ENCODE measurements at regions not wholly inside any gene's neighbourhood (a gene's known extent, or its start where the extent isn't known, plus 50 kb on each side); places are given as distances from the start of the nearest gene placed in this dataset.

GRCh38 chr2:217038001-217038400 is 178.1 kb upstream of the TNP1 start:
- no peak overlapping the region for H3K27ac ChIP-seq (ENCODE audit: control insufficient read depth, insufficient read depth)
- whole genome bisulfite sequencing (ENCODE audit: insufficient coverage, insufficient replicate concordance, low lambda C conversion rate, missing lambda C conversion rate), result 0% methylated on average over 2 of the region's 2 CpGs
- SMC1A ChIA-PET (ENCODE audit: uncharacterized antibody, unreplicated experiment), result no interaction called here
- POLR2A ChIA-PET, result no interaction called here
- no peak for DNase-seq (ENCODE audit: low read depth, low spot score)
- no peaks in the 10 kb centered on the region for H3K79me2 ChIP-seq (ENCODE audit: control insufficient read depth, insufficient read depth, low read length)
- H3K36me3 ChIP-seq (ENCODE audit: control insufficient read depth in 2 of 2, insufficient read depth in 2 of 2, low read length in 1 of 2), result no peaks in the 10 kb centered on the region
- no peak overlapping the region for H2AFZ ChIP-seq (ENCODE audit: control insufficient read depth, low read depth, low read length)
- no peak overlapping the region for H3K4me2 ChIP-seq (ENCODE audit: control insufficient read depth, insufficient read depth)
- H3K9me3 ChIP-seq (replicated peaks; ENCODE audit: control insufficient read depth, insufficient read depth, low read length), result no peaks in the 10 kb centered on the region; the same call in 1 of the 3 replicates
- H4K20me1 ChIP-seq (ENCODE audit: control insufficient read depth, insufficient read depth), result no peaks in the 10 kb centered on the region
- FAIRE-seq, result no peak
- CTCF ChIA-PET, result no interaction called here
- ATAC-seq, result no peak
- intact Hi-C loops (cut with micrococcal nuclease; ENCODE audit: unreplicated experiment), result no loop called here
- no peaks in the 10 kb centered on the region for H3K4me1 ChIP-seq (ENCODE audit: control insufficient read depth, insufficient read depth, low read length)
- no TSS peak for BruUV-seq (replicated peaks)
- RAD21 ChIA-PET (ENCODE audit: unreplicated experiment), result no interaction called here
- TF ChIP-seq JUNB (IDR thresholded peaks at IDR 0.05), result no peak
- no peak for TF ChIP-seq USF1 (IDR thresholded peaks at IDR 0.05; ENCODE audit: borderline replicate concordance, extremely low read length, insufficient read depth, low read depth, low read length)
- TF ChIP-seq RCOR1 (conservative IDR thresholded peaks at IDR 0.05; ENCODE audit: low read depth, low read length), result no peak
- TF ChIP-seq EZH2 (IDR thresholded peaks at IDR 0.05; ENCODE audit: borderline replicate concordance, control insufficient read depth, low read depth, low read length), result no peak
- TF ChIP-seq ZBTB33 (IDR thresholded peaks at IDR 0.05), result no peak
- no peak for TF ChIP-seq NKRF (conservative IDR thresholded peaks at IDR 0.05)
- no peak for TF ChIP-seq MYB (IDR thresholded peaks at IDR 0.05; ENCODE audit: borderline replicate concordance, low read depth, low read length)
- TF ChIP-seq, protein P1, sequence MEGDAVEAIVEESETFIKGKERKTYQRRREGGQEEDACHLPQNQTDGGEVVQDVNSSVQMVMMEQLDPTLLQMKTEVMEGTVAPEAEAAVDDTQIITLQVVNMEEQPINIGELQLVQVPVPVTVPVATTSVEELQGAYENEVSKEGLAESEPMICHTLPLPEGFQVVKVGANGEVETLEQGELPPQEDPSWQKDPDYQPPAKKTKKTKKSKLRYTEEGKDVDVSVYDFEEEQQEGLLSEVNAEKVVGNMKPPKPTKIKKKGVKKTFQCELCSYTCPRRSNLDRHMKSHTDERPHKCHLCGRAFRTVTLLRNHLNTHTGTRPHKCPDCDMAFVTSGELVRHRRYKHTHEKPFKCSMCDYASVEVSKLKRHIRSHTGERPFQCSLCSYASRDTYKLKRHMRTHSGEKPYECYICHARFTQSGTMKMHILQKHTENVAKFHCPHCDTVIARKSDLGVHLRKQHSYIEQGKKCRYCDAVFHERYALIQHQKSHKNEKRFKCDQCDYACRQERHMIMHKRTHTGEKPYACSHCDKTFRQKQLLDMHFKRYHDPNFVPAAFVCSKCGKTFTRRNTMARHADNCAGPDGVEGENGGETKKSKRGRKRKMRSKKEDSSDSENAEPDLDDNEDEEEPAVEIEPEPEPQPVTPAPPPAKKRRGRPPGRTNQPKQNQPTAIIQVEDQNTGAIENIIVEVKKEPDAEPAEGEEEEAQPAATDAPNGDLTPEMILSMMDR (IDR thresholded peaks at IDR 0.05 in 2 of 3, conservative IDR thresholded peaks at IDR 0.05 in 1 of 3; ENCODE audit: control insufficient read depth in 2 of 3, extremely low read depth in 1 of 3, insufficient read depth in 1 of 3, low read depth in 3 of 3, low read length in 3 of 3), result no peak
- TF ChIP-seq YBX1 (IDR thresholded peaks at IDR 0.05), result no peak
- TF ChIP-seq CBX5 (IDR thresholded peaks at IDR 0.05; ENCODE audit: low read depth), result no peak
- no peak for TF ChIP-seq NR2F1 (conservative IDR thresholded peaks at IDR 0.05)
- TF ChIP-seq TCF7 (IDR thresholded peaks at IDR 0.05; ENCODE audit: borderline replicate concordance), result no peak
- no peak overlapping the region for H3K9ac ChIP-seq (ENCODE audit: control insufficient read depth, insufficient read depth, low read length)
- in situ Hi-C loops (cut with MboI), result no loop called here
- H3K4me3 ChIP-seq, result no peak overlapping the region
- H3K27me3 ChIP-seq (replicated peaks in 1 of 2; ENCODE audit: control insufficient read depth in 2 of 2, insufficient read depth in 2 of 2, low read length in 1 of 2), result no peaks in the 10 kb centered on the region; a peak in 1 of 4 replicates

Data from GM12878 (cell line).